ENCODE measurements at regions not wholly inside any gene's neighbourhood (a gene's known extent, or its start where the extent isn't known, plus 50 kb on each side); places are given as distances from the start of the nearest gene placed in this dataset.

- TF ChIP-seq CTCF (conservative IDR thresholded peaks at IDR 0.05; ENCODE audit: low read depth, low read length) = peak; percentile 94
- no peak for TF ChIP-seq EZH2 (IDR thresholded peaks at IDR 0.05; ENCODE audit: borderline replicate concordance, low read depth, low read length, poor library complexity, severe bottlenecking)
These were observed 99.7 kb upstream of the IGLL5 start for GRCh38 chr22:22787786-22788459.

All from A673 (cell line).